HG03342 (cell line): ENCODE measurements at regions not wholly inside any gene's neighbourhood (a gene's known extent, or its start where the extent isn't known, plus 50 kb on each side); places are given as distances from the start of the nearest gene placed in this dataset.
A peak's percentile ranks its signal among the peaks of the same experiment; 100 is the strongest.

Source experiments
- ATAC-seq: cut with Tn5 transposase; IDR thresholded peaks from one replicate; pipeline ENCODE4 v1.9.1; 2021; ENCODE audit warnings: mild to moderate bottlenecking, moderate library complexity; ENCODE audit not compliant: unreplicated experiment

- ATAC-seq = peak; percentile 68
These were observed 76.9 kb upstream of the MGMT start for GRCh38 chr10:129390147-129390546.

GRCh38 chr10:129390726-129391125 lies 76.3 kb upstream of the MGMT start:
- ATAC-seq = no peak

GRCh38 chr10:129391464-129391863 lies 75.6 kb upstream of the MGMT start:
- ATAC-seq = no peak

GRCh38 chr10:129392855-129393254 lies 74.2 kb upstream of the MGMT start:
- ATAC-seq = no peak

DNA sequence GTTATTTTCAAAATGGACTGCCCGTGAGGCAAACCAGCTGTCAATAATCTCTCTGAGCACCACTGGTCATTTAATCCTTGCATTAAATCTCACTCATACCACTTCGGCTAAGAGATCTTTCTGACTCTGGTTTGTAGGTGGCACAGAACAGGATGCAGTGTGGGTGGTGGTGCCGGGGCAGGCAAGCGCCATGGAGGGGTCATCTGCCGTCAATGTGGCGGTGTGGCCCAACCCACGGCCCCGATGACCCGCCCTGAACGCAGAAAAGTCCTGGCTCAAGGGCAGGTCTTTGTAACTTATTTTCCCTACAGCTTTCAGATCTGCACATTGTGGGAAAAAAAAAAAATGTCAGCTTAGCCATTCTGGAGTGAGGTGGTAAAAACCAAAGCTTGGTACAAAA lies 73.2 kb upstream of the MGMT start:
- no peak for ATAC-seq

GRCh38 chr10:129394518-129395328 lies 72.3 kb upstream of the MGMT start:
- no peak for ATAC-seq

DNA sequence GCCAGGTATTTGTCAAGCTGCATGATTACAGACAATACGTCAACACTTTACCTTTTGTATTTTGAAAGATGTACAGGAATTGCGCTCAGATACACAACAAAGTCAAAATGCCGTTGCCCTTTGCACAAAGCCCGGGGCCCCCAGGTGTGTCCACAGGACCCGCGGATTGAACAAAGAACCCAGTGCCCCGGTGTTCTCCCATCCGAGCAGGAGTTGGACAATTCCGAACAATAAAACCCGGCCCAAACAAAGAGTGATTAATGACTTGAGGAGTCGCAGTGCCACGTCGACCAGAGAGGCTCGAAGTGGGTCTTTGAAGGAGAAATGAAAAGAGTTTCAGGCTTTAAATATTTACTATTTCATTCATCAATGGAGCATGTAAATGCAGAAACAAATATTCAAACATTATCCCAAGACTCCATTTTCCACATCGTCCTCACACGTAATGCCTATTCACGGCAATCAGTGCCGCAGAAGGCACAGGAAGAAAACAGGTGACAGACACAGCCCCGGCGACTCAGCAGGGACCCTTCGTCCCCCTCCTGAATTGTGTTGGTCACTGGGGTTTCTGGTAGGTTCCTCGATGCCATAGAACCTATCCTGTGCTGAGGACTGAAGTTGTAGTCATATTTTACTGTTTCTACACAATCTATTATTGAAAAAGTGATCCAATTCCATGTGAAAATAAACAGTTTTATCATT lies 70.9 kb upstream of the MGMT start:
- no peak for ATAC-seq

- ATAC-seq = no peak
These were observed 69.7 kb upstream of the MGMT start for GRCh38 chr10:129397198-129397974.

DNA sequence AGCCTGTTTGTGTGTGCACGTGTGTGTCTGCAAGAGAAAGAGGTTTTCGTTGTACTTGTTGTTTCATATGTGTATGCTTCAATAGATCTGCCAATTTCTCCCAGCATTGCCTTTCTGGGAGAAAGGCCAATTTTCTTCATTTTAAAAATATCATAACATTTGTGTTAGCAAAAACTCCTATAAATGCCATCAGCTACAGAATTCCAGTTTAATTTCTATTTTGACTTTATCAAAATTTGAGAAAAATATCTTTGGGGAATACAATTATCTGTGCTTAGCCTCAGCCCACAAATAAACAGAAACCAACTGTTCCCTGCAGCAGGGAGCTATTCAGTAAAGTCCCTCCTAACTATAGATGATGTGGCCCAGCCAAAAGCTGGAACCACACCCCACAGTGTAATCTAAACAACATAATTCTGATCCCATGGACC lies 68.3 kb upstream of the MGMT start:
- ATAC-seq = no peak

- ATAC-seq = no peak
These were observed 66.6 kb upstream of the MGMT start for GRCh38 chr10:129400426-129400825.

DNA sequence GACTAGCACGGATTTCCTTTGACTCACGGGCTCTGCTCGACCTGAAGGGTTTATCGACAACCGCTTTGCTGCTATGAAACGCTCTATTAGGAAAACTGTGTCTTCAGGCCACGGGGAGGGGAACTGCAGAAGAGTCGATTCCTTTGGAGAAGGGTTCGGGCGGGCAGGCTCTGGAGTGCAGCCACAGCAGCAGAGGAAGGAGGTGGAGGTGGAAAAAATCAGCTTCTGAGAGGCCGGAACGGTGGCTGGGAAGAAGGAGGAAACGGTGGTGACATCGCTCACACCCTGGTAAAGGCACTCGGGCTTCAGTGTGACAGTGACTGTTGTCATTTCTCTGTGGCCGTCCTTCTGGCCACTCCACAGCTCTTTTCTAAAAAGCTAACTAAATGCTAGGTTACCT lies 64.6 kb upstream of the MGMT start:
- no peak for ATAC-seq

DNA sequence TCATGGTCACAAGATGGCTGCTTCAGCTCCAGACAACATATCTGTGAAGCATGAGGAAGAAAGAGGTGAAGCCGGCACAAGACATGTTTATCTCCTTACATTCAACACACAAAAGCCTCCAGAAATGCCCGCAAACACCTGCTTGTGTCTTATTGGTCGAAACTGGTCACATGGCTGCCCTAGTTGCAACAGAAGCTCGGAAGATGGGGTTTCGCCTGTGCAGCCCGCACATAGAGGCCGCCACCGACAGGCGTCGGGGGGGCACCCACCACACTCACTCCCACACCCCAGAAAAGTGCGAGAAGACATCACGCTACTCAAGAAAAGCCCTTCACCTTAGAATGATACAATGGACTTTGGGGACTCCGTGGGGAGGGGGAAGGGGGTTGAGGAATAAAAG lies 63.0 kb upstream of the MGMT start:
- ATAC-seq = no peak

DNA sequence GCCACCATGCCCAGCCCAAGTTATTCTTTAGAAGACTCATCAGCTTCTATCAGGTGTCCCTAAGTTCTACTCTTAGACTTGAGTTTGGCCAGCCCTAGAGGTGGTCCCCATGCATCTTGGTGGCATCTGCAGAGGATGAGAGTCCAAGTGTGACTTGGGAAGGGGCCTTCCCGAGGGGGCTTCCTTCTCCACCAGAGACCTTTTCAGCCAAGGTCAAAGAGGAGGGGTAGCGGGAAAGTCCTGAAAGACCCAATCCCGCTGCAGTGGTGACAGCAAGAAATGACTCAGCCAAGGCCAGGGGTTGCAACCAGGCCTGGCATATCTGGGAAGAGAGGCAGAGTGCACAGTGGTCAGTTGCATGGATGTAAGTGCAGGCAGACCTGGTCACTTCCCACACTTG lies 61.7 kb upstream of the MGMT start:
- ATAC-seq = no peak

- no peak for ATAC-seq
These were observed 56.2 kb upstream of the MGMT start for GRCh38 chr10:129410688-129411392.

DNA sequence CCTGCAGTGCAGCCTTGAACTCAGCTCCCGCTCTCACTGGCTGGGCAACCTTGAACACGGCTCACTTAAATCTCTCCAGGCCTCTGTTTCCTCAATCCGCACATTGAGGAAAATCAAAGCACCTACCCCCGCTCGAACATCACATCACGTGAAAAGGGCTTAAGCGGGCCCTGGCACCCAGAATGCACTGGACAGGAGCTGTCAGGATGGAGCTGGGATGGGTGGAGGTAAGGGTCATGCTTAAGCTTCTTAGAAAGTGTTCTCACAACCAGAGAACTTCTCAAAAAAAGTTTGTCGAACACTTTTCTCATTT lies 55.7 kb upstream of the MGMT start:
- ATAC-seq = no peak

DNA sequence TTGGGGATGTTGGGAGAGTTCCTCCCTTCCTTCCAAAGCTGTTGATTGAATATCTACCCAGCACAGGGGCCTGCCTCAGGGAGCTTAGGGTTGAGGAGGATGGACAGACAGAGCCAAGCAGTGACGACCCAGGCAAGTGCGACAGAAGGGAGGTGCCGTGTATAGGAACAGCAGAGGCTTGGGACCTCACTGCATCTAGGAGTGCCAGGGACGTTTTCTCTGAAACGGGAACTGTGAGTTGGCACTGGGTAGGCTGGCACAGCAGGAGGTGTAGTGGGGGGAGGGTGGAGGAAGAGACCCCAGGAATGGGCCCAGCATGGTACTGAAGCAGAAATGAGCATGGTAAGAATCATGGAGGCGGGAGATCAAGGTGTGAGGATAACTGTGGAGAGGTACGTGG lies 55.3 kb upstream of the MGMT start:
- ATAC-seq = no peak

DNA sequence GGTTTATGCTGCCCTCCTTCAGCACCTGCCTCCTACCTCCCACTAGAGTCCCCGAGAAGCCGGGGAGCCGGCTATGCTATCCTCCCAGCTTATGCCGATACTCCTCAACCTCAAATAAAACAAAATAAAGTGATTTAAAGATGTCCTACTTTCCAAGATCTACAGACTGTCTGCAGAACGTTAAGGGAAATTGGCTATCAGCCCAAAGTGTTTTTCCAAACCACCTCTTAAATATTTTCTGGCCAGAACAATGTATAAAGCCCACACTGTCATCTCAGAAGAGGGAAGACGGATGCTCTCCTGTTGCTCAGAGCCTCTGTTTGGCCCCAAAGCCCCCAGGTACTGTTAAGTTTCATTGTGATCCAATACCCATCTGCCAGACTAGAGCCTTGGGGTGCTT lies 54.0 kb upstream of the MGMT start:
- no peak for ATAC-seq

- no peak for ATAC-seq
These were observed 51.6 kb upstream of the MGMT start for GRCh38 chr10:129415215-129416140.

DNA sequence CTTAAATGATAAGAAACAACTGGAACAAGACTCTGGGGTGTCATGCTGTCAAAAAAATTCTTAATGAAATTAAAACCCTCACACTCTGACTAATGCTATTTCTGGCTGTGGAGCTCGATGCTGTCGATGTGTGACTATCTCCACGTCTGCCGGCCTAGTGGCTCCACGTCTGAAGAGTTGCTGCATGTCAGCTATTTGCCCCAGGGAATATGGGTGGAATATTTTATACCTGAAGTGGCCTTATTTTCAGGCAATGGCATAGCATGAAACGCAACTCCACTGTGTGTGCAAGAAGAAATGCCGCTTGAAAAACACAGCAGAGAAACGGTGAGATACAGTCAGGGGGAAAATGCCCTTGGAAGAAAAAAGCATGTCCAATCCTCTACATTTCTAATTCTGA lies 50.9 kb upstream of the MGMT start:
- no peak for ATAC-seq
